H1 (cell line): ENCODE measurements at regions not wholly inside any gene's neighbourhood (a gene's known extent, or its start where the extent isn't known, plus 50 kb on each side); places are given as distances from the start of the nearest gene placed in this dataset.

Experiments used
- CTCF ChIA-PET: fragments of 300-600 bp; sonication (Branson Sonifier 250); formaldehyde crosslinking; loops from one replicate; lab custom pipeline; 2021; ENCODE audit not compliant: partially characterized antibody; lab: Charles Lee
- POLR2A ChIA-PET: fragments of 300-600 bp; sonication (Branson Sonifier 250); formaldehyde crosslinking; loops from one replicate; lab custom pipeline; 2021; ENCODE audit warnings: inconsistent platforms; ENCODE audit not compliant: partially characterized antibody; lab: Charles Lee
- DNase-seq, 2 experiments: peaks; one replicate each; pipeline versions ENCODE4 v3.0.0 to v3.0.0-alpha.2; 2010 to 2022; ENCODE audit warnings: low spot score in 2 of 2, low read depth in 1 of 2, mixed read lengths in 1 of 2
- FAIRE-seq: peaks from 2 replicates; lab custom pipeline; 2011; peaks lifted over from hg19 to GRCh38; lab: Jason Lieb, UNC
- H2AFZ ChIP-seq: 2 replicates; pipeline ENCODE4 v1.8.1; 2012; ENCODE audit warnings: low read length, inconsistent platforms
- H2AK5ac ChIP-seq: 2 replicates; pipeline ENCODE4 v1.6.1; 2013; ENCODE audit warnings: low read depth, low read length
- H2BK120ac ChIP-seq: replicated peaks from 2 replicates; pipeline ENCODE3; 2013; ENCODE audit warnings: low read depth, low read length, inconsistent platforms
- H2BK12ac ChIP-seq: 2 replicates; pipeline ENCODE4 v1.6.1; 2013; ENCODE audit warnings: low read depth, low read length
- H2BK15ac ChIP-seq: 2 replicates; pipeline ENCODE4 v1.6.1; 2013; ENCODE audit warnings: low read length
- H2BK20ac ChIP-seq: 2 replicates; pipeline ENCODE4 v1.6.1; 2013; ENCODE audit warnings: low read length
- H2BK5ac ChIP-seq: 2 replicates; pipeline ENCODE4 v1.6.1; 2013; ENCODE audit warnings: low read depth, low read length
- H3K14ac ChIP-seq: 2 replicates; pipeline ENCODE4 v1.6.1; 2013; ENCODE audit warnings: inconsistent platforms; ENCODE audit not compliant: insufficient read length
- H3K18ac ChIP-seq: 2 replicates; pipeline ENCODE4 v1.6.1; 2013; ENCODE audit warnings: low read length; ENCODE audit errors: extremely low read depth
- H3K23ac ChIP-seq: 2 replicates; pipeline ENCODE4 v1.6.1; 2013; ENCODE audit warnings: inconsistent platforms; ENCODE audit not compliant: insufficient read length
- H3K23me2 ChIP-seq: 2 replicates; pipeline ENCODE4 v1.6.1; 2013; ENCODE audit warnings: low read depth, low read length
- H3K27ac ChIP-seq: 2 replicates; pipeline ENCODE4 v1.6.1; 2011; ENCODE audit warnings: low read depth, low read length, inconsistent platforms
- H3K27me3 ChIP-seq, 4 experiments: replicated peaks in 1 of 4; 1 replicate in 1 of 4; 2 replicates in 3 of 4; pipeline versions ENCODE4 v1.6.1 to v1.8.1; 2011 to 2013; ENCODE audit warnings: low read length in 3 of 4, mild to moderate bottlenecking in 3 of 4, inconsistent platforms in 2 of 4, mixed read lengths in 2 of 4, moderate library complexity in 1 of 4; ENCODE audit not compliant: control insufficient read depth in 3 of 4, insufficient read depth in 3 of 4; ENCODE audit errors: extremely low read depth in 1 of 4
- H3K36me3 ChIP-seq, 4 experiments: 2 replicates each; pipeline versions ENCODE4 v1.6.1 to v1.8.1; 2011 to 2013; ENCODE audit warnings: mild to moderate bottlenecking in 4 of 4, low read length in 3 of 4, moderate library complexity in 2 of 4, control low read depth in 1 of 4, inconsistent platforms in 1 of 4; ENCODE audit not compliant: insufficient read depth in 4 of 4, control insufficient read depth in 2 of 4
- H3K4ac ChIP-seq: replicated peaks from 2 replicates; pipeline ENCODE3; 2013; ENCODE audit warnings: low read length, low read depth, mixed read lengths, inconsistent platforms; ENCODE audit not compliant: insufficient read length
- H3K4me1 ChIP-seq, 4 experiments: replicated peaks in 1 of 4; 1 replicate in 1 of 4; 2 replicates in 3 of 4; pipeline versions ENCODE4 v1.6.1 to v1.8.1; 2011 to 2013; ENCODE audit warnings: low read length in 3 of 4, inconsistent platforms in 2 of 4, mixed read lengths in 1 of 4; ENCODE audit not compliant: insufficient read depth in 4 of 4, control insufficient read depth in 3 of 4
- H3K4me2 ChIP-seq, 2 experiments: 2 replicates each; pipeline versions ENCODE4 v1.6.1 to v1.8.1; 2011 to 2013; ENCODE audit warnings: low read depth in 2 of 2, low read length in 2 of 2, control low read depth in 1 of 2, inconsistent platforms in 1 of 2, mild to moderate bottlenecking in 1 of 2; ENCODE audit not compliant: insufficient read depth in 1 of 2
- H3K4me3 ChIP-seq, 4 experiments: fragments of 200-600, 300-600 bp in 1 of 4; sonication (generic), shearing (Covaris generic), sonication (Bioruptor Twin) in 1 of 4; 2 replicates each; pipeline versions ENCODE4 v1.5.1 to v1.8.1; 2011 to 2016; ENCODE audit warnings: low read length in 4 of 4, low read depth in 3 of 4, control low read depth in 2 of 4, inconsistent platforms in 2 of 4, mild to moderate bottlenecking in 2 of 4, mixed read lengths in 1 of 4, moderate library complexity in 1 of 4; ENCODE audit not compliant: insufficient read depth in 2 of 4; ENCODE audit errors: extremely low read depth in 1 of 4
- H3K56ac ChIP-seq: replicated peaks from 2 replicates; pipeline ENCODE3; 2013; ENCODE audit warnings: low read depth, mild to moderate bottlenecking, mixed read lengths, low read length, inconsistent platforms; ENCODE audit not compliant: insufficient read length
- H3K79me1 ChIP-seq: 2 replicates; pipeline ENCODE4 v1.6.1; 2013; ENCODE audit warnings: low read depth, low read length, control low read depth
- H3K79me2 ChIP-seq, 2 experiments: 2 replicates each; pipeline versions ENCODE4 v1.6.1 to v1.8.1; 2012 to 2013; ENCODE audit warnings: low read length in 2 of 2, mild to moderate bottlenecking in 2 of 2, inconsistent platforms in 1 of 2; ENCODE audit not compliant: insufficient read depth in 2 of 2, control insufficient read depth in 1 of 2
- H3K9ac ChIP-seq, 4 experiments: replicated peaks in 1 of 4; 1 replicate in 1 of 4; 2 replicates in 3 of 4; pipeline versions ENCODE4 v1.6.1 to v1.8.1; 2011 to 2013; ENCODE audit warnings: low read depth in 3 of 4, low read length in 3 of 4, control low read depth in 2 of 4, mild to moderate bottlenecking in 2 of 4, moderate library complexity in 2 of 4, inconsistent platforms in 1 of 4; ENCODE audit errors: extremely low read depth in 1 of 4
- H3K9me3 ChIP-seq, 2 experiments: 2 replicates each; pipeline versions ENCODE4 v1.6.1 to v1.8.1; 2012 to 2013; ENCODE audit warnings: mild to moderate bottlenecking in 2 of 2, moderate library complexity in 2 of 2, control low read depth in 1 of 2, inconsistent platforms in 1 of 2, low read depth in 1 of 2, low read length in 1 of 2, mixed read lengths in 1 of 2; ENCODE audit not compliant: insufficient read depth in 2 of 2
- H4K20me1 ChIP-seq, 2 experiments: replicated peaks in 1 of 2; 2 replicates each; pipeline versions ENCODE3 to v1.8.1; 2011 to 2013; ENCODE audit warnings: inconsistent platforms in 2 of 2, low read length in 2 of 2, mild to moderate bottlenecking in 1 of 2; ENCODE audit not compliant: insufficient read depth in 2 of 2, control insufficient read depth in 1 of 2
- H4K5ac ChIP-seq: 2 replicates; pipeline ENCODE4 v1.6.1; 2013; ENCODE audit warnings: low read length, low read depth, mixed read lengths, inconsistent platforms; ENCODE audit not compliant: insufficient read length
- H4K8ac ChIP-seq: 2 replicates; pipeline ENCODE4 v1.8.0; 2013; ENCODE audit warnings: mild to moderate bottlenecking, moderate library complexity, low read length, inconsistent platforms; ENCODE audit not compliant: insufficient read depth; ENCODE audit errors: extremely low read depth
- H4K91ac ChIP-seq: replicated peaks from 2 replicates; pipeline ENCODE3; 2013; ENCODE audit warnings: low read length, mixed read lengths, inconsistent platforms; ENCODE audit not compliant: insufficient read length
- BCL11A ChIP-seq, 2 experiments: IDR thresholded peaks; one replicate each; pipeline ENCODE4 v1.6.1; 2011; ENCODE audit warnings: low read depth in 2 of 2, low read length in 2 of 2, mild to moderate bottlenecking in 2 of 2
- CBX8 ChIP-seq: fragments of 300-800, 300-1000 bp; sonication (generic); IDR thresholded peaks from 2 replicates; pipeline ENCODE4 v1.7.1; 2016; ENCODE audit warnings: low read depth, low read length, borderline replicate concordance
- CHD1 ChIP-seq: IDR thresholded peaks from 2 replicates; pipeline ENCODE4 v1.6.1; 2012; ENCODE audit warnings: low read depth, low read length, improper control_type of control experiment
- E2F6 ChIP-seq: IDR thresholded peaks from 2 replicates; pipeline ENCODE4 v1.6.1; 2012; ENCODE audit warnings: inconsistent platforms
- EZH2 ChIP-seq: fragments of 200-600 bp; sonication (generic); IDR thresholded peaks from 2 replicates; pipeline ENCODE4 v1.7.1; 2012; ENCODE audit warnings: low read depth, mild to moderate bottlenecking, moderate library complexity, low read length, inconsistent platforms; ENCODE audit not compliant: severe bottlenecking
- FOSL1 ChIP-seq: IDR thresholded peaks from 2 replicates; pipeline ENCODE4 v1.6.1; 2011; ENCODE audit warnings: mild to moderate bottlenecking, low read depth, low read length, moderate library complexity; ENCODE audit not compliant: insufficient read depth
- POU5F1 ChIP-seq: IDR thresholded peaks from 2 replicates; pipeline ENCODE4 v1.6.1; 2011; ENCODE audit warnings: low read depth, mild to moderate bottlenecking, low read length, moderate library complexity
- RBBP5 ChIP-seq: IDR thresholded peaks from 2 replicates; pipeline ENCODE4 v1.7.1; 2012; ENCODE audit warnings: low read depth, mild to moderate bottlenecking, inconsistent platforms, low read length, moderate library complexity, borderline replicate concordance
- RNF2 ChIP-seq: fragments of 200-900, 300-1000 bp; sonication (generic); IDR thresholded peaks from 2 replicates; pipeline ENCODE4 v1.7.1; 2016; ENCODE audit warnings: borderline replicate concordance, low read depth, mild to moderate bottlenecking, antibody characterized with exemption, low read length; ENCODE audit not compliant: poor library complexity, severe bottlenecking; ENCODE audit errors: missing control alignments
- SP2 ChIP-seq: IDR thresholded peaks from 2 replicates; pipeline ENCODE4 v1.6.1; 2012; ENCODE audit warnings: mild to moderate bottlenecking, low read length, inconsistent platforms
- SP4 ChIP-seq: IDR thresholded peaks from 2 replicates; pipeline ENCODE4 v1.6.1; 2012; ENCODE audit warnings: low read length, inconsistent platforms
- SRF ChIP-seq: IDR thresholded peaks from 2 replicates; pipeline ENCODE4 v1.6.1; 2011; ENCODE audit warnings: mild to moderate bottlenecking, low read depth, low read length, moderate library complexity
- TCF12 ChIP-seq: IDR thresholded peaks from 2 replicates; pipeline ENCODE4 v1.6.1; 2011; ENCODE audit warnings: low read depth, mild to moderate bottlenecking, low read length
- WGBS, 2 experiments: shearing (Covaris generic) in 1 of 2; methylation state at CpG; one replicate each; pipeline versions ENCODE4 v1.1.6 to v1.1.7; 2013 to 2015; ENCODE audit warnings: low lambda C conversion rate in 2 of 2, mixed read lengths in 2 of 2, inconsistent platforms in 1 of 2, low coverage in 1 of 2, missing lambda C conversion rate in 1 of 2; ENCODE audit not compliant: insufficient replicate concordance in 2 of 2, insufficient coverage in 1 of 2, insufficient read length in 1 of 2; ENCODE audit errors: extremely low coverage in 1 of 2, missing lambda C conversion rate in 1 of 2; 5-methylcytosine and 5-hydroxymethylcytosine counted together

- no peak overlapping the region for H2BK5ac ChIP-seq
- DNase-seq (no peak), FAIRE-seq (no peak)
- ChIA-PET CTCF (no interaction called here), POLR2A (no interaction called here)
- no peak overlapping the region for H2BK15ac ChIP-seq
- H2AFZ ChIP-seq, result no peak overlapping the region
- H3K4me3 ChIP-seq, result no peak overlapping the region
- no peak overlapping the region for H3K56ac ChIP-seq
- H4K5ac ChIP-seq, result no peak overlapping the region
- no peak overlapping the region for H3K18ac ChIP-seq
- H3K23ac ChIP-seq, result no peak overlapping the region
- H4K8ac ChIP-seq, result no peak overlapping the region
- no peak overlapping the region for H3K4ac ChIP-seq
- no peaks in the 10 kb centered on the region for H3K79me1 ChIP-seq
- no peaks in the 10 kb centered on the region for H3K79me2 ChIP-seq
- H2BK20ac ChIP-seq, result no peak overlapping the region
- H2BK120ac ChIP-seq, result no peak overlapping the region
- H2BK12ac ChIP-seq, result no peak overlapping the region
- no peak overlapping the region for H3K27ac ChIP-seq
- no peak overlapping the region for H2AK5ac ChIP-seq
- H3K4me1 ChIP-seq, result no peaks in the 10 kb centered on the region
- H3K9ac ChIP-seq, result no peak overlapping the region
- H4K91ac ChIP-seq, result no peak overlapping the region
- H4K20me1 ChIP-seq, result no peaks in the 10 kb centered on the region
- no peaks in the 10 kb centered on the region for H3K23me2 ChIP-seq
- H3K4me2 ChIP-seq, result no peak overlapping the region
- 93% methylated on average over 2 of the region's 2 CpGs; no CpG with 5 or more reads in 1 of the 2 experiments for WGBS, 2 experiments
- H3K14ac ChIP-seq, result no peak overlapping the region
- H3K27me3 ChIP-seq, result no peaks in the 10 kb centered on the region
- H3K9me3 ChIP-seq, result peaks cover 0 to 3% of the 10 kb centered on the region in 2 experiments; a peak in 1 of 4 replicates
- no peaks in the 10 kb centered on the region for H3K36me3 ChIP-seq
- no peak for TF ChIP-seq E2F6
- TF ChIP-seq EZH2, result no peak
- no peak for TF ChIP-seq TCF12
- TF ChIP-seq SRF, result no peak
- TF ChIP-seq RNF2, result no peak
- no peak for TF ChIP-seq POU5F1
- TF ChIP-seq SP2, result no peak
- TF ChIP-seq SP4, result no peak
- TF ChIP-seq FOSL1, result no peak
- TF ChIP-seq BCL11A (IDR thresholded peaks at IDR 0.05; ENCODE audit: low read depth in 2 of 2, low read length in 2 of 2), result no peak
- TF ChIP-seq CHD1, result no peak
- no peak for TF ChIP-seq RBBP5
- no peak for TF ChIP-seq CBX8
Measured at GRCh38 chr12:42834062-42834461, 244.5 kb upstream of the PRICKLE1 start.
